HepG2 (cell line): ENCODE measurements at regions not wholly inside any gene's neighbourhood (a gene's known extent, or its start where the extent isn't known, plus 50 kb on each side); places are given as distances from the start of the nearest gene placed in this dataset.

Experiments
- ATAC-seq: fragments of 200-7000 bp; cut with Tn5 transposase; 3 replicates; pipeline ENCODE4 v1.9.1; 2020; ENCODE audit warnings: mild to moderate bottlenecking, moderate library complexity
- BruUV-seq: library from RNA; stranded (reverse); fragments of 400-500 nt; replicated peaks from 2 replicates; lab custom pipeline; 2021; lab: Mats Ljungman, UMichigan
- CTCF ChIA-PET: fragments of 300-600 bp; formaldehyde crosslinking; extraction: SDS; loops from one replicate; lab custom pipeline; 2021; ENCODE audit warnings: low total read pairs, inconsistent platforms, low intra/inter-chr PET ratio; lab: Yijun Ruan, JAX
- POLR2A ChIA-PET: fragments of 350-600 bp; sonication (Branson Sonifier 250); formaldehyde crosslinking; loops from one replicate; lab custom pipeline; 2020; ENCODE audit warnings: antibody characterized with exemption, inconsistent platforms; lab: Yijun Ruan, JAX
- DNase-seq: peaks from one replicate; pipeline ENCODE4 v3.0.0-alpha.2; 2015; ENCODE audit warnings: low spot score
- FAIRE-seq: peaks from 3 replicates; lab custom pipeline; 2011; peaks lifted over from hg19 to GRCh38; lab: Jason Lieb, UNC
- H2AFZ ChIP-seq: one replicate; pipeline ENCODE4 v1.6.1; 2011; ENCODE audit warnings: low read length, inconsistent platforms
- H3K27ac ChIP-seq: fragments of 300-600 bp; 3 replicates; pipeline ENCODE4 v1.8.0; 2011; ENCODE audit warnings: mixed run types, mild to moderate bottlenecking, mixed read lengths, low read length, inconsistent platforms; ENCODE audit not compliant: insufficient read depth; ENCODE audit errors: extremely low read length
- H3K27me3 ChIP-seq, 2 experiments: fragments of 200-600 bp in 1 of 2; 2 replicates in 1 of 2; 3 replicates in 1 of 2; pipeline versions ENCODE4 v1.6.0 to v1.8.0; 2011; ENCODE audit warnings: low read length in 2 of 2, mild to moderate bottlenecking in 2 of 2, moderate library complexity in 2 of 2, inconsistent platforms in 1 of 2; ENCODE audit not compliant: insufficient read depth in 2 of 2, control insufficient read depth in 1 of 2
- H3K36me3 ChIP-seq, 2 experiments: fragments of 200-600 bp in 1 of 2; replicated peaks in 1 of 2; 2 replicates in 1 of 2; 3 replicates in 1 of 2; pipeline versions ENCODE4 v1.5.1 to v1.8.0; 2011; ENCODE audit warnings: low read length in 2 of 2, inconsistent platforms in 1 of 2; ENCODE audit not compliant: insufficient read depth in 2 of 2, control insufficient read depth in 1 of 2
- H3K4me1 ChIP-seq: 2 replicates; pipeline ENCODE4 v1.5.1; 2012; ENCODE audit warnings: low read length, inconsistent platforms; ENCODE audit not compliant: insufficient read depth
- H3K4me2 ChIP-seq: 2 replicates; pipeline ENCODE4 v1.6.0; 2011; ENCODE audit warnings: low read depth, low read length, inconsistent platforms
- H3K4me3 ChIP-seq, 3 experiments: fragments of 200-600 bp in 1 of 3; sonication (generic), shearing (Covaris generic) in 1 of 3; replicated peaks in 1 of 3; 2 replicates each; pipeline ENCODE4 v1.5.1; 2011 to 2016; ENCODE audit warnings: low read length in 3 of 3, inconsistent platforms in 2 of 3, low read depth in 2 of 3, mild to moderate bottlenecking in 2 of 3, control low read depth in 1 of 3, mixed read lengths in 1 of 3; ENCODE audit not compliant: insufficient read depth in 1 of 3
- H3K79me2 ChIP-seq: one replicate; pipeline ENCODE4 v1.6.1; 2011; ENCODE audit warnings: low read length, inconsistent platforms; ENCODE audit not compliant: insufficient read depth
- H3K9ac ChIP-seq: 2 replicates; pipeline ENCODE4 v1.6.0; 2011; ENCODE audit warnings: mild to moderate bottlenecking, low read depth, low read length, inconsistent platforms; ENCODE audit not compliant: insufficient read depth
- H3K9me3 ChIP-seq: 2 replicates; pipeline ENCODE4 v1.5.1; 2012; ENCODE audit warnings: mild to moderate bottlenecking, low read length
- H4K20me1 ChIP-seq: 2 replicates; pipeline ENCODE4 v1.6.0; 2011; ENCODE audit warnings: inconsistent platforms, mild to moderate bottlenecking, low read length, moderate library complexity; ENCODE audit not compliant: insufficient read depth
- EP300 ChIP-seq, 3 experiments: sonication (generic) in 1 of 3; formaldehyde crosslinking in 1 of 3; IDR thresholded peaks; 2 replicates each; pipeline versions ENCODE4 v1.5.1 to v1.6.1; 2011 to 2020; ENCODE audit warnings: low read depth in 2 of 3, low read length in 2 of 3, borderline replicate concordance in 1 of 3, improper control_type of control experiment in 1 of 3, mild to moderate bottlenecking in 1 of 3, missing genetic modification reagents in 1 of 3, moderate library complexity in 1 of 3
- KAT2B ChIP-seq: fragments of 150-350 bp; IDR thresholded peaks from 2 replicates; pipeline ENCODE4 v1.6.1; 2014; ENCODE audit warnings: low read depth, low read length, borderline replicate concordance
- KDM3A ChIP-seq: IDR thresholded peaks from 2 replicates; pipeline ENCODE4 v1.6.1; 2018; ENCODE audit warnings: low read depth, missing compliant biosample characterization
- MEIS2 ChIP-seq: sonication (generic); formaldehyde crosslinking; IDR thresholded peaks from 2 replicates; pipeline ENCODE4 v1.9.0; 2021; ENCODE audit warnings: mild to moderate bottlenecking, missing genetic modification reagents
- SRY ChIP-seq: sonication (generic); formaldehyde crosslinking; IDR thresholded peaks from 2 replicates; pipeline ENCODE4 v1.8.0; 2022; ENCODE audit warnings: mild to moderate bottlenecking, missing genetic modification reagents
- ZIK1 ChIP-seq: sonication (generic); formaldehyde crosslinking; IDR thresholded peaks from 2 replicates; pipeline ENCODE4 v1.5.0; 2020; ENCODE audit warnings: mild to moderate bottlenecking, low read depth, missing genetic modification reagents, borderline replicate concordance
- ZNF235 ChIP-seq: sonication (generic); formaldehyde crosslinking; IDR thresholded peaks from 2 replicates; pipeline ENCODE4 v1.8.1; 2023; ENCODE audit warnings: mild to moderate bottlenecking, missing genetic modification reagents, borderline replicate concordance
- ZNF274 ChIP-seq: sonication (generic); formaldehyde crosslinking; IDR thresholded peaks from 2 replicates; pipeline ENCODE4 v1.5.1; 2020; ENCODE audit warnings: mild to moderate bottlenecking, missing genetic modification reagents
- ZNF282 ChIP-seq: fragments of 450-650 bp; IDR thresholded peaks from 2 replicates; pipeline ENCODE4 v1.6.1; 2018; ENCODE audit not compliant: partially characterized antibody
- ZNF883 ChIP-seq: sonication (generic); formaldehyde crosslinking; IDR thresholded peaks from 2 replicates; pipeline ENCODE4 v1.5.1; 2020; ENCODE audit warnings: mild to moderate bottlenecking, missing genetic modification reagents; ENCODE audit errors: not compliant biosample characterization
- ZSCAN22 ChIP-seq: sonication (generic); formaldehyde crosslinking; IDR thresholded peaks from 2 replicates; pipeline ENCODE4 v1.4.0; 2020; ENCODE audit warnings: mild to moderate bottlenecking, missing genetic modification reagents
- WGBS: methylation state at CpG from one replicate; pipeline ENCODE4 v1.1.6; 2017; ENCODE audit warnings: low lambda C conversion rate; 5-methylcytosine and 5-hydroxymethylcytosine counted together
- in situ Hi-C: cut with HindIII; loops from 2 replicates; pipeline ENCODE4 v1.10.0; 2017; ENCODE audit warnings: low pct_unique_long_range_greater_than_20kb; ENCODE audit not compliant: extremely low pct_ligation_motif_present
- intact Hi-C: fragments of 100-400 bp; cut with micrococcal nuclease; formaldehyde crosslinking; loops from one replicate; pipeline ENCODE4 v1.10.0; 2022; ENCODE audit not compliant: unreplicated experiment
- TF ChIP-seq, protein P1 (sequence below): sonication (generic); formaldehyde crosslinking; IDR thresholded peaks from 2 replicates; pipeline ENCODE4 v1.8.1; 2023; ENCODE audit warnings: missing genetic modification reagents, mild to moderate bottlenecking, borderline replicate concordance
- TF ChIP-seq, protein P2 (sequence below): sonication (generic); formaldehyde crosslinking; IDR thresholded peaks from 2 replicates; pipeline ENCODE4 v1.8.1; 2022; ENCODE audit warnings: low read depth, mild to moderate bottlenecking, missing genetic modification reagents
- TF ChIP-seq, protein P3 (sequence below): sonication (generic); formaldehyde crosslinking; IDR thresholded peaks from 2 replicates; pipeline ENCODE4 v1.4.0; 2020; ENCODE audit warnings: missing genetic modification reagents
- TF ChIP-seq, protein P4 (sequence below): sonication (generic); formaldehyde crosslinking; IDR thresholded peaks from 2 replicates; pipeline ENCODE4 v1.9.0; 2021; ENCODE audit warnings: missing genetic modification reagents, borderline replicate concordance

DNA sequence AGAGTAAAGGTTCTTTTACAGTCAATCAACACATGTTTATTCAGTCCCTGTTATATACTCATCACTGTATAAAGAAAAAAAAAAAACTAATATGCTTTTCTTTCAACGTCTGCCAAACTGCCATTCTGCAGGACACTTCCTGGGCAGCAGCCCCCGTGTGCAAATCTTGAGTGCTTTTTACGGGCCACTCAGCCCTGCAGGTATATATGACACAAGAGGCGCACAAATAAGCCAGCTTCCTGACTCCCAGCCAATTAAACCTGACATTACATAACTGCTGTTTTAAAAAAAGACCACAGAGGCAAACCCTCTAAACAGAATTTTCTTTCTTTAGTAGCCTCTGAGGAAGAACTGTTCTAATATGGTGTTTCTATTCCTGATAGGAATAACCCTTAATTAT lies 263.0 kb upstream of the NEBL start:
- Histone ChIP-seq H3K4me3 (no peak overlapping the region), H3K9ac (no peak overlapping the region), H3K27me3 (no peaks in the 10 kb centered on the region; a peak in 2 of 5 replicates), H3K4me1 (no peaks in the 10 kb centered on the region), H3K9me3 (no peaks in the 10 kb centered on the region), H2AFZ (no peak overlapping the region), H3K79me2 (no peaks in the 10 kb centered on the region), H3K27ac (no peak overlapping the region), H3K36me3 (no peaks in the 10 kb centered on the region), H4K20me1 (no peaks in the 10 kb centered on the region), H3K4me2 (no peak overlapping the region)
- in situ Hi-C loops, result no loop called here
- CTCF ChIA-PET, result no interaction called here
- FAIRE-seq (no peak), DNase-seq (no peak), ATAC-seq (no peak)
- WGBS, result 2% methylated on average over 4 of the region's 4 CpGs
- POLR2A ChIA-PET, result no interaction called here
- intact Hi-C loops, result no loop called here
- no TSS peak for BruUV-seq
- no peak for TF ChIP-seq KAT2B
- TF ChIP-seq EP300 (IDR thresholded peaks at IDR 0.05; ENCODE audit: low read depth in 2 of 2, low read length in 2 of 2), result no peak
- TF ChIP-seq EP300 (CRISPR knock-in tag; IDR thresholded peaks at IDR 0.05; ENCODE audit: borderline replicate concordance), result no peak
- TF ChIP-seq ZSCAN22 (CRISPR knock-in tag), result no peak
- TF ChIP-seq KDM3A, result no peak
- TF ChIP-seq ZNF282, result no peak
- TF ChIP-seq, protein P1, sequence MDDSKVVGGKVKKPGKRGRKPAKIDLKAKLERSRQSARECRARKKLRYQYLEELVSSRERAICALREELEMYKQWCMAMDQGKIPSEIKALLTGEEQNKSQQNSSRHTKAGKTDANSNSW, result no peak
- TF ChIP-seq, protein P2, sequence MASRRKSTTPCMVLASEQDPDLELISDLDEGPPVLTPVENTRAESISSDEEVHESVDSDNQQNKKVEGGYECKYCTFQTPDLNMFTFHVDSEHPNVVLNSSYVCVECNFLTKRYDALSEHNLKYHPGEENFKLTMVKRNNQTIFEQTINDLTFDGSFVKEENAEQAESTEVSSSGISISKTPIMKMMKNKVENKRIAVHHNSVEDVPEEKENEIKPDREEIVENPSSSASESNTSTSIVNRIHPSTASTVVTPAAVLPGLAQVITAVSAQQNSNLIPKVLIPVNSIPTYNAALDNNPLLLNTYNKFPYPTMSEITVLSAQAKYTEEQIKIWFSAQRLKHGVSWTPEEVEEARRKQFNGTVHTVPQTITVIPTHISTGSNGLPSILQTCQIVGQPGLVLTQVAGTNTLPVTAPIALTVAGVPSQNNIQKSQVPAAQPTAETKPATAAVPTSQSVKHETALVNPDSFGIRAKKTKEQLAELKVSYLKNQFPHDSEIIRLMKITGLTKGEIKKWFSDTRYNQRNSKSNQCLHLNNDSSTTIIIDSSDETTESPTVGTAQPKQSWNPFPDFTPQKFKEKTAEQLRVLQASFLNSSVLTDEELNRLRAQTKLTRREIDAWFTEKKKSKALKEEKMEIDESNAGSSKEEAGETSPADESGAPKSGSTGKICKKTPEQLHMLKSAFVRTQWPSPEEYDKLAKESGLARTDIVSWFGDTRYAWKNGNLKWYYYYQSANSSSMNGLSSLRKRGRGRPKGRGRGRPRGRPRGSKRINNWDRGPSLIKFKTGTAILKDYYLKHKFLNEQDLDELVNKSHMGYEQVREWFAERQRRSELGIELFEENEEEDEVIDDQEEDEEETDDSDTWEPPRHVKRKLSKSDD (CRISPR knock-in tag), result no peak
- no peak for TF ChIP-seq ZNF235 (CRISPR knock-in tag)
- TF ChIP-seq ZNF274, result no peak
- no peak for TF ChIP-seq ZIK1 (CRISPR knock-in tag)
- TF ChIP-seq MEIS2 (CRISPR knock-in tag), result no peak
- TF ChIP-seq, protein P3, sequence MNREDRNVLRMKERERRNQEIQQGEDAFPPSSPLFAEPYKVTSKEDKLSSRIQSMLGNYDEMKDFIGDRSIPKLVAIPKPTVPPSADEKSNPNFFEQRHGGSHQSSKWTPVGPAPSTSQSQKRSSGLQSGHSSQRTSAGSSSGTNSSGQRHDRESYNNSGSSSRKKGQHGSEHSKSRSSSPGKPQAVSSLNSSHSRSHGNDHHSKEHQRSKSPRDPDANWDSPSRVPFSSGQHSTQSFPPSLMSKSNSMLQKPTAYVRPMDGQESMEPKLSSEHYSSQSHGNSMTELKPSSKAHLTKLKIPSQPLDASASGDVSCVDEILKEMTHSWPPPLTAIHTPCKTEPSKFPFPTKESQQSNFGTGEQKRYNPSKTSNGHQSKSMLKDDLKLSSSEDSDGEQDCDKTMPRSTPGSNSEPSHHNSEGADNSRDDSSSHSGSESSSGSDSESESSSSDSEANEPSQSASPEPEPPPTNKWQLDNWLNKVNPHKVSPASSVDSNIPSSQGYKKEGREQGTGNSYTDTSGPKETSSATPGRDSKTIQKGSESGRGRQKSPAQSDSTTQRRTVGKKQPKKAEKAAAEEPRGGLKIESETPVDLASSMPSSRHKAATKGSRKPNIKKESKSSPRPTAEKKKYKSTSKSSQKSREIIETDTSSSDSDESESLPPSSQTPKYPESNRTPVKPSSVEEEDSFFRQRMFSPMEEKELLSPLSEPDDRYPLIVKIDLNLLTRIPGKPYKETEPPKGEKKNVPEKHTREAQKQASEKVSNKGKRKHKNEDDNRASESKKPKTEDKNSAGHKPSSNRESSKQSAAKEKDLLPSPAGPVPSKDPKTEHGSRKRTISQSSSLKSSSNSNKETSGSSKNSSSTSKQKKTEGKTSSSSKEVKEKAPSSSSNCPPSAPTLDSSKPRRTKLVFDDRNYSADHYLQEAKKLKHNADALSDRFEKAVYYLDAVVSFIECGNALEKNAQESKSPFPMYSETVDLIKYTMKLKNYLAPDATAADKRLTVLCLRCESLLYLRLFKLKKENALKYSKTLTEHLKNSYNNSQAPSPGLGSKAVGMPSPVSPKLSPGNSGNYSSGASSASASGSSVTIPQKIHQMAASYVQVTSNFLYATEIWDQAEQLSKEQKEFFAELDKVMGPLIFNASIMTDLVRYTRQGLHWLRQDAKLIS, result no peak
- TF ChIP-seq, protein P4, sequence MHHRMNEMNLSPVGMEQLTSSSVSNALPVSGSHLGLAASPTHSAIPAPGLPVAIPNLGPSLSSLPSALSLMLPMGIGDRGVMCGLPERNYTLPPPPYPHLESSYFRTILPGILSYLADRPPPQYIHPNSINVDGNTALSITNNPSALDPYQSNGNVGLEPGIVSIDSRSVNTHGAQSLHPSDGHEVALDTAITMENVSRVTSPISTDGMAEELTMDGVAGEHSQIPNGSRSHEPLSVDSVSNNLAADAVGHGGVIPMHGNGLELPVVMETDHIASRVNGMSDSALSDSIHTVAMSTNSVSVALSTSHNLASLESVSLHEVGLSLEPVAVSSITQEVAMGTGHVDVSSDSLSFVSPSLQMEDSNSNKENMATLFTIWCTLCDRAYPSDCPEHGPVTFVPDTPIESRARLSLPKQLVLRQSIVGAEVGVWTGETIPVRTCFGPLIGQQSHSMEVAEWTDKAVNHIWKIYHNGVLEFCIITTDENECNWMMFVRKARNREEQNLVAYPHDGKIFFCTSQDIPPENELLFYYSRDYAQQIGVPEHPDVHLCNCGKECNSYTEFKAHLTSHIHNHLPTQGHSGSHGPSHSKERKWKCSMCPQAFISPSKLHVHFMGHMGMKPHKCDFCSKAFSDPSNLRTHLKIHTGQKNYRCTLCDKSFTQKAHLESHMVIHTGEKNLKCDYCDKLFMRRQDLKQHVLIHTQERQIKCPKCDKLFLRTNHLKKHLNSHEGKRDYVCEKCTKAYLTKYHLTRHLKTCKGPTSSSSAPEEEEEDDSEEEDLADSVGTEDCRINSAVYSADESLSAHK, result no peak
- TF ChIP-seq ZNF883 (CRISPR knock-in tag), result no peak
- TF ChIP-seq SRY (CRISPR knock-in tag), result no peak
